Ammon's horn (tissue), 1 donor: ENCODE measurements at regions not wholly inside any gene's neighbourhood (a gene's known extent, or its start where the extent isn't known, plus 50 kb on each side); places are given as distances from the start of the nearest gene placed in this dataset.
"Not testable (repeated sequence)": the region's sequence is repeated elsewhere in the genome, so short reads cannot be mapped to it uniquely, and the experiment has no call there.

Experiments used
- DNase-seq: peaks from one replicate; pipeline ENCODE4 v3.0.0-alpha.2; 2016; ENCODE audit warnings: low spot score

DNA sequence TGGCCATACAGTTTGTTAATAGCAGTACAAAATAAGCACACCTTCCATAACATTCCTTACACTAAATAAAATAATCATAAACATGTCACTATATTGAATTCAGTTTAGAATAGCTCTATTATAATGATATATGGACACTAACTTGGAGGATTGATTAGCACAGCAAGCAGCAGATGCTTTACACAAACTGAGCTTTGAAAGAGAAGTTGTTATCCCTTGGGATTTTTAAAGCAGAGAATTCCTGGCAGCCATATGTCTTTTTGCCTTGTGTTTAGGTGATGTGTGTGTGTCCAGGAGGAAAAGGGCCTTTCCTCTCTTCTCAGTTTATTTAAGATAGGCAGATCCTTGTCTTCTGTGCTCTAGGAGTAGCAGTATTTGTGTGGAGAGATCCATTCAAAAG is 232.2 kb upstream of the GRIN3A start:
- no peak for DNase-seq

DNA sequence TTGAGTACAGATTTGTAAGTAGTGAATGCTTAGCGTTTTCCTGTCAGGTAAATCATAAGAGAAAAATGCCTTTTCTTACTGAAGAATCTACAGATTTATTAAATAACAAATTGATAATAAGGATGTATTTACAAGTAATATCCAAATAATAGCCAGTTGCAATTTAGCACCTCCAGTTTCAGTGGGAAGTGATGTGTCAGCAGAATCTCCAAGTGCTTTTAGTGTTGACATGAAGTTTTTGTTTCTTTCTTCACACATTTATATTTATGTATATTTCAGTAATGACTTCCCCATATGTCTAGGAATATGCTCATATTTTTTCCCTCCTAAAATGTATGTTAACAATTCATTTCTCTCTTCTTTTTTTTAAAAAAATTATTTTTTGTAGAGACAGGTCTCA is 229.9 kb upstream of the GRIN3A start:
- DNase-seq, result no peak

DNA sequence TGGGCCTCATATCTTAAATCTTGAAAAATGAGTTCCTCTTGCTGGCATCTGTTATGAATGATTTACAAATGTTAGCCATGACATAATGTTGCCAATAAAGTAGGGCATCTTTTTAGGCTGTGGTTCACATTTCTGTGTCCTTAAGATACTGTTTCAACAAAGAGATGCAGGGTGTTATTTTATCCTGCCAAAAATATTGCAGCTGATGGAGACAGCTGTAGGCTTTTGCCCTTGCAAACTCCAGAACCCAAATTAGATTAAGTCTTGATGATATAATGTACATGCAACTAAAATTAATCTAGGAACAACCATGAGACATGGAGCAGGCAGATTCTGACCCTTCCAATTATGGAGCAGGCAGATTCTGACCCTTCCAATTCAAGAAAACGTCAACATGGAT is 228.2 kb upstream of the GRIN3A start:
- DNase-seq, result no peak

DNA sequence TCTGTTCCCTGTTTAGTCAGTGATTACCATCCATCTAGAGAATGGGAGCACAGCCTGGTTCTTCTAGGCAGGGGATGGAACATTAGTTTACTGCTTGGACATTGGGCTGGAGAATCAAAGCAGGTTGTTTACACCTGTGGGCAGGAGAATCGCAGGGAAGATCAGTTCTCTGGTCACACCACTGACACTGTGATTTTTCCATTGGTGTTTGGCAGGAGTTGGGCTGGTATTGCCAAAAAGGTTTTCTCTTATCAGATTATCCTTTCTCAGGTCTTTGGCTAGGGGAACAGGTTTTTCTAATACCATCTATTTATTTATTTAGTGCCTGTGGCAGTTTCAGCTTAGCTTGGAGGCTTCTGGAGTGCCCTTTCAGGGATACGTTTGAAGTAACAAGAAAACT is 219.3 kb upstream of the GRIN3A start:
- DNase-seq, result no peak

DNA sequence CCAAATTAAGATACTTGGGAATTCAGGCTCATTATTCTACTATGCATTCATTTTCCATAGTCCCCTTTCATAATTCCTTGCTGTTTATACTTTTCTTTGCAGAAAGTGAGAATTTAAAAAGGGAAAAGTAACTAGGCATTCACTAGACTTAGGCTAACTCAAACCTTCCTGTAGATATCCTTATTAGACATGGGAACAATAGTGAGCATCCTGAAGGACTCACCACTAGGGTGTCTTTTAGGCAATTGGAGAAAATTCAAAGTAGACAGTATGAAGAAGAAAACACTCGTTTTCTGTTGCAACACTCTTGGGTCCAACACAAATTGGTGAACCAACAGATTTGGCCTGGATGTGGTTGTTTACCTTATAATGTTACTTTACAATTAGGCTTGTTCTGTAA is 213.2 kb upstream of the GRIN3A start:
- no peak for DNase-seq

DNA sequence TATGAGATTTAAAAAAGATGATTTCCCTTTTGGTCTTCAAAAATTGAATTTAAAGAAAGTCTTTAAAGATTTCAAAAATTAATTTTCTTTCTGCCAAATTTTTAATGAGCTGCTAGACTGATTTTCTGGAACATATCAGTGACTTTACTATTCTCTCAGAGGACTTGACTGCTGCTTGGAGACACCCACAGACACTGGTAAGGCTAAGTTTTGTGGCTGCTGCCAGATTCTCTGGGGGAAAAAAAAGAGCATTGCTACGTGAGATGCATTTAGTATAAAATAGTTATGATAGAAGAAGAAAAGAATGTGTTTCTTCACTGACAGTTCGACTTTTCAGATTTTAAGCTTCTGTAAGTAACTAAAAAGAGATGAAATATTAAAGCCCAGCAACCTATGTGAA is 193.3 kb upstream of the GRIN3A start:
- DNase-seq, result no peak

DNA sequence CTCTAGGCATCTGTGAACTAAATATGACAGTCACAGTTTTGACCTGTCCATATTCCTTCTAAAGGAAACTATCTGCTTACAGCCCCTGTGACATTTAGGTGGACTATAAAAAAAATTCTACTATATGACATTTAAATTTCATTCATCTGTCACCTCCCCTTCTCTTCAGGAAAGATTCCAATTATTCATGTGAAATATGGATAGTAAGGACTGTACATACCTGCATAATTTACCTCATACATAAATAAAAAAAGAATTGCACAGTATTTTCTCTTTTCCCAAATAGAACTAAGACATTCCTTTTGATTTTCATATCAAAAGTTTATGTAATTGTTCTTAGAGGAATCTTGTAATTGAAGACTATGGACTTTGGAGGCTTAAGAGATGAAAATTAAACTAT is 192.3 kb upstream of the GRIN3A start:
- DNase-seq, result no peak

DNA sequence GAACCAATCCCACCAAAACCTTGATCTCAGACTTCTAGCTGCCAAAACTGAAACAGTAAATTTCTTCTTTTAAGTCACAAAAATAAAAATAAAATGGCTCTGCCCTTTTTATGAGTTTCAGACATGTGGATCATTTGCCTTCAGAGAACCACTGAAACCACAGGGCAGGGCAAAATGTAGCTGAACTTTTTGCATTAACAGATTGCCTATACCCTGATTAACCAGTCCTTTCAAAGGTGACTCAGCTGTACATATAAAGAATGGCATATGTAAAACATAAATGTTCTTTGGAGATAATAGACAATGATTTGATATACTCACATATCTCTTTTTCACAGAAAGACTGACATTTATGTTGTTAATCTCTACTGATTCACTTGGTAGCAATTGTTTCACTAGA is 187.1 kb upstream of the GRIN3A start:
- DNase-seq, result no peak

DNA sequence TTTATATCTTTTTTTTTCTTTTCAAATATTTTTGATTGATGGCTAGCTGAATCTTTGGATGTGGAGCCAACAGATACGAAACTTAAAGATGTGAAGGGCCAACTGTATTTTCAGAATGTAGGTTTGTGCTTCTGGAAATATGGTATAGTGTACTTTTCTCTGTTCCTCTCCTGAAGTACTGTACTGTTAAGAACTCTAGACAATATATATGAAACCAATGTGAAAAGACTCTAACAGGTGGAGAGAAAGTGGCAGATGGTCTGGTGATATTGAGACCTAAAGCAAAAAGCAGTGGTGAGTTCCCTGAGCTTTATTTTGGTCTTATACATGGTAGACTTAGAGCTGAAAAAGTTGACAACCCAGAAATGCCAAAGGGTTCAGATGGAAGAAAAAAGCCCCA is 185.0 kb upstream of the GRIN3A start:
- no peak for DNase-seq

- DNase-seq, result not testable (repeated sequence)
These were observed 178.5 kb upstream of the GRIN3A start for GRCh38 chr9:101916948-101917347.

DNA sequence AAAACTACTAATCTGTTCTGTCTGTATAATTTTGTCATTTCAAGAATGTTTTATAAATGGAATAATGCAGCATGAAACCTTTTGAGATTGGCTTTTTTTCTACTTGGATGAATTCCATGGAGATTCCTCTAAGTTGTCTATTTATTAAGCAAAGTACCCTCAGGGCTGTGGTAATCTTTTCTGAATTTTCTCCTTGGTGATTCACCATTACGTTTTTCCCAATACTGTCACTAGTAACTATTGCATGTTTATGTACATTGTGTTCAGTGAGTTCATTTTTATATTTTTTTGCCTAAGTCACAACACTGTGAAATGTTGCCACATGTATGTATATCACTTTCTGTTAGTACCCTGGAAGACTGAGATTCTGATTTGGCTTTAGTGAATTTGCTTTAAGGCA is 177.0 kb upstream of the GRIN3A start:
- DNase-seq, result no peak

- no peak for DNase-seq
These were observed 174.3 kb upstream of the GRIN3A start for GRCh38 chr9:101912698-101913097.

DNA sequence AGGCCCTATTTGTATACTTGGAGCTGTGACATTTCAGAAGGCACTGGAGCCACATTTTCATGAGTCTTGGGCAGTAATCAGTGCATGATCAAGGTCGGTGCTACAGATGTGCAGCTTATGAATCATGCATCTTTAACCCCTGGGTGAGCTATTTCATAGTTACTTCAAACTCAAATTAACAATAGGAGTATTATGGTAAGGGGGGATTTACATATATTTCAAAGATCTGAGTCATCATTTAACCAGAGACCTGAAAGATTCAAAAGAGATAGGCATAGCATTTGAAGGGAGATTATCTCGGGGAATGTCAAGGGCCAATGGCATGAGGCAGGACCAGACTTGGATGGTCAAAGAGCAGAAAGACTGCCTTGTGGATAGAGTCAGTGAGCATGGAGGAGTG is 169.0 kb upstream of the GRIN3A start:
- DNase-seq, result no peak

DNA sequence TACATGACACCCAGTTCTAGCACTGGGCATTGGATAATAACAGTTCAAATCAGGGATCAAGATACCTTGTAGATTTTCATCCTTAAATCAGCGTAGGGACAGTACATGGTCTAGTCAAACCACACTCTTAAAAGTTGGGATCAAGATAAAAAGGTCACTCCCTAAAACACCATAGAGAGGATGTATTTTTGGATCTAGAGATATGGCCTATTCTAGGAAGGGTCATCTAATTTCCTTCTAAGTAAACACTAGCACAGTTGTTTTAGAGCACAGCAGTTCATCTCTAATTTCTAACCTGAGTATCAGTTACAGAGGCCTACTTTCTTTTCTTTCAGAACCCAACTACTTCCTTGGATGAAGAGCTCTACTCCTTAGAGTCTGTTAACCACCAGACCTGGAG is 166.4 kb upstream of the GRIN3A start:
- no peak for DNase-seq

- no peak for DNase-seq
These were observed 163.6 kb upstream of the GRIN3A start for GRCh38 chr9:101902051-101902450.

DNA sequence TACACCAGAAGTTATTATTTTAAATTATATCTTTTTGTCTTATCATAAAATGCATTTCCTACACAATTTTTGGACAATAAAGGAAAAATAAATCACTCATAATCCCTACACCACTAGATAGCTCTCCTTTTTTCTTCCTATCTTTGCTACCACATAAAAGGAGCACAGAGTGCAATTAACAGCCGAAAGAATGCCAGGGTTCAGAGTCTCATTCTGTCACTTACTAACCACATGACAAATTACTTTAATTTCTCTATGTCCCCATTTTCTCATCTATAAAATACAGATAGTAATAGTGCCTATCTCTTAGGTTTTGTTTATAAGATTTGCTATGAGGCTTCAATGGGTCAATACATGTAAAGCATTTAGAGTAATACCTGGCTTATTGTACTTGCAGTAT is 158.7 kb upstream of the GRIN3A start:
- no peak for DNase-seq

DNA sequence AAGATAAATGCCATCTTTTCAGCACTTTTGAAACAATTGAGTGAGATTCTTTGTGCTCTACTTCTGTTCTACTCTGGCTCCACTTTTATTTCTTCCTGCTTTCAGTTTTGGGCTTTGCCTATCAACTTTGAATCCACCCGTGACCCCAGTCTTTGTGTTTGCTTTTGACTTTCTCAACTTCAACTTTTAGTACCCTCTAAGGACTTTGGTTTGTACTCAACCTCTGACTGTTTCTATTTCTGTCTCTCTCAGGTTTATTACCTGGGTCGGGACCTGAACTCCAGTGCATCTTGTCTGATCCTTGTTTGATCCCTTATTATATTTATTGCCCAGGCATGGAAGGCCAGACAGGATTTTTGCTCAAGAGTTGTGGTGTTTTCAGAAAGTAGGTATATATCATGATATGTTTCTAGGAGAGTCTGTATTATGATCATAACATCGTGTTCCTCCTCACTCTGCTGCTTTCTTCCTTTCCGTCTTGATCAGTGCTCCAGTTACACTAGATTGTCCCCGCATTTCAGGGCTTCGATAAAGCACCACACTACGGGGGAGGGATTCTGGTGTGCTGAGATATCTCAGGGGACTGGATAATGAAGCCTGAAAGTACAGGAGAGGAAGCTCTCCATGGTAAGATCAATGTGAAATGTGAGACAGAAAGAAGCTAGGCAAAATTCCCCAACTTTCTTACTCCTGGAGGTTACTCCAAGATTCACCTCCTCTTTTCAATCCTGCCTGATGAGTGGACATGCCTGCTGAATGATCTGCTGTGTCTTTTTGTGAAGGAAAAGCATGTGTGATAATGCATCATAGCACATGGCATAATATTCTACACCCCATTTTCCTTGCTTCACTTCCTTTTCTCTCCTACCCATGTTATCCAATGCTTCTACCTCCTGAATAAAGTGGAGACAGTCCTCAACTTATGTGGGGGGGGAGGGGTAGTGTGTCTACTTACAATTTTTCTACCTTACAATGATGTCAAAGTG is 155.5 kb upstream of the GRIN3A start:
- no peak for DNase-seq

DNA sequence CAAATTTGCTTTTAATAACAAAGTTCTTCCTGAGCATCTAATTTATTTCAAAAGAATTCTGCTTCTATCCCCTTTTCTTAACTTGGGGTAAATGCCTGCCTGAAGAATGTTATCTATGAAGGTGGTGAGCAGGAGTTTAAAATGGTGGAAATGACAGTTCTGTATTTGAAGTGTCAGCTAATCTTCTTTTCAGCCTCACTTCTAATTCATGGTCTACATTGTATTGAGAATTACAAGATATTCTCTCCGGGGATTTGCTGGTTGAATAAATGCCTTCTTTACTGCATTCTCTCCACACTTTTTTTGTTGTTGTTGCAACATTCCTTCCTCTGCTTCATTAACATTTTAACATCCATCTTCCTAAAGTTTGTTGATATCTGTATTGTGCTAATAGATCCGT is 143.1 kb upstream of the GRIN3A start:
- DNase-seq, result no peak

DNA sequence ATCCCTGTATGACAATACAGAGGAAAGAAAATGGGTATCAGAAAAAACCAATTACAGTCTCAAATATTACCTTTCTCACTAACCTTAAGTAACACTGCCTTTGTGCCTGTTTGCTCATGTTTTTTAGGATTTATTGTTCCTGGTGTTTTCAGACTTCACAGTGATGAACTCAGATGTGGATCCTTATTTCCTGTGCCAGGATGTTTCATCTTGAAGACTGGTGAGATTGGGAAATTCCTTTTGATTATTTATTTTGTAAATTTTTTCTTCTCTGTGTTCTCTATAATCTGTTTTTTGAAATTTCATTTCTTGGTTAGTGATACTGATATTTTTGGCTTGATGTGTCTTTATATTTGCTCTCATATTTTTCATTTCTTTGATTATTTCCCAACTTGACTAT is 142.4 kb upstream of the GRIN3A start:
- DNase-seq, result no peak

- DNase-seq, result no peak
These were observed 140.3 kb upstream of the GRIN3A start for GRCh38 chr9:101878734-101879133.

- no peak for DNase-seq
These were observed 139.0 kb upstream of the GRIN3A start for GRCh38 chr9:101877439-101877838.

DNA sequence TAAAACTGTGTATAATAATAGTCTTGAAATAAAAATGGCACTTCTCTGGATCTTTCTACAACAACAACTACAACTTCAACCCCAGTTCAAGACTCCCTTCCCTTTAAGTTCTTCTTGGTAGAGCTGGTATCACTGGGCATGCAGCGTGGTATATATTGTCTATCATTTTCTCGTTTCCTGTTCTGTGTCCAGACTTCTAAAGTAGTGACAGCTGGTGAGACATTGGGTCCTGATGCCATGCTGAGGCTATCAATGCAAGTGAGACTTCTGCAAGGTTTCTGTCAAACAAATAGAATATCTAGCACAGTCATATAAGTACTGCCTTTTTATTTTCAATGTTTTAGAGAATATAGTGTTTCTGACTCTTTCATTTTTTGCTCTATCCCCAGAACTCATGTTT is 123.0 kb upstream of the GRIN3A start:
- no peak for DNase-seq

GRCh38 chr9:101860920-101861319 is 122.5 kb upstream of the GRIN3A start:
- DNase-seq, result no peak

- DNase-seq, result no peak
These were observed 121.2 kb upstream of the GRIN3A start for GRCh38 chr9:101859620-101860019.
